ENCODE measurements at regions not wholly inside any gene's neighbourhood (a gene's known extent, or its start where the extent isn't known, plus 50 kb on each side); places are given as distances from the start of the nearest gene placed in this dataset.

- TF ChIP-seq CTCF (conservative IDR thresholded peaks at IDR 0.05 in 1 of 2, IDR thresholded peaks at IDR 0.05 in 1 of 2; ENCODE audit: extremely low read depth in 1 of 2, insufficient read depth in 1 of 2, low read depth in 1 of 2, low read length in 2 of 2) (no peak), EZH2 (IDR thresholded peaks at IDR 0.05; ENCODE audit: borderline replicate concordance, low read length) (no peak)
Observed at GRCh38 chr10:57955076-57955475, 312.6 kb downstream of the IPMK start.
